Anterior cingulate cortex (tissue), 58 donors: ENCODE measurements at regions not wholly inside any gene's neighbourhood (a gene's known extent, or its start where the extent isn't known, plus 50 kb on each side); places are given as distances from the start of the nearest gene placed in this dataset.
A peak's percentile ranks its signal among the peaks of the same experiment; 100 is the strongest.

Source experiments
- DNase-seq, 58 donors: peaks; one replicate each; lab custom pipeline; 2025; lab: John Stamatoyannopoulos, UW

DNA sequence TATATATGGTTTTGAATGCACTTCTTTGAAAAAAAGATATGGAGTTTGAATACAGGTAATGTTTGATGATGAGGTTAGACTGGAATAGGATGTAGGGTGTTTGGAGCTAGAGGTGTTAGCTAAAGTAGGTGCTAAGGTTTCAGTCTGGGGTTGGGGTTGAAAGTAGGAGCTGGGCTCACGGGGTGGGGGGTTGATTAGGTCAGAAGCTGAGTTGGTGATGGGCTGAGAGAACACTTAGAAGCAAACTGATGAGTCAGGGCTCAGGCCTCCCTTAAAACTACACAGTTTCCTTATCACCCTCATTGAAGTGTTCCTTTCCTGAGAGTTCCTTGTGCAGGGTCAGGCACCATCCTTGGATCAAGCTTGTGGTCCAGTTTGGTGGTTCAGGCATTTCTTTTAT, 308.8 kb upstream of the ADAMTS16 start:
- DNase-seq = no peak

DNA sequence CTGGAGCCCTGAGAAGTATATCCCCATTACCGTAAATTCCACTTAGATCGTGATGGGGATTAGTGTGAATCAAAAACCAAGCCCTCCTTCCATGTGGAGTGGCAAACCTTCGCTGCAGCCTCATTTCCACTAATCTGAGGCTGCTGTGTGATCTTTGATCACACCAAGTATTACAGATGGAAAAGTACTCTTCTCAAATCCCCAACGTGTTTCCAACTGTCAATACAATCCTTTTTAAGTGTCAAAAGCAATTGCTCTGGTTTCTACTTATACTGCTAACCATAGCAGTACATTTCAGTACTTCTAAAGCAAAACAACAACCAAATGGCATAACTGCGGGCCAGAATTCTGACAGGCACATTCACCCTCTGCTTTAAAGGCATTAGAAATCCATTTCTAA, 307.7 kb upstream of the ADAMTS16 start:
- DNase-seq = no peak

DNA sequence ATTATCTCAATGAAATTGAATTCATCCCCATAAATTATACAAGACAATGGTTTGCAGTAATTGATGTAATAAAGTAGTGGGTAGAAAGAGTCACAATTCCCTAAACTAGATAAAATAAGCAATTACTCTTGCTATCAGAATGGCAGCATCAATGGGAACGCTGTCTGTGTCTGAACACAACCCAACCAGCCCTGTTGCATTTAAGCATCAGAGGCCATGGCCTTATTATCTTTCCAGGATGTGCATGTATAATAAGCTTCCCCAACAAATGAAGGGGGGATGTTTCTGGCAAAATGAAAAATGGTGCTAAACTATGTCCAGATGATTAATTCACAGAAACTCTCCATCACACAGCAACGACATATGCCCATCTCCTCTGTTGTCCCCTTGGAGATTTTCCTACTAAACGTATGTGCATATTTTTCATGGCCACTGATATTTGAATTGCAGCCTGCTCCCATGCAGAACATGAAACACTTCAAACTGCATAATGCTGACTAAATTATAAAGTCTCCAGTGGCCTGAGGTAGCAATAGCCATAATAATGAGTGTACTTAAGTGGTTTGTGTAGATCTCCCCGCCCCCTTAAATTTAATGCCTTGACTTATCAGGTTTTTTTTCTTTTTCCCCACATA, 306.9 kb upstream of the ADAMTS16 start:
- no peak for DNase-seq

DNA sequence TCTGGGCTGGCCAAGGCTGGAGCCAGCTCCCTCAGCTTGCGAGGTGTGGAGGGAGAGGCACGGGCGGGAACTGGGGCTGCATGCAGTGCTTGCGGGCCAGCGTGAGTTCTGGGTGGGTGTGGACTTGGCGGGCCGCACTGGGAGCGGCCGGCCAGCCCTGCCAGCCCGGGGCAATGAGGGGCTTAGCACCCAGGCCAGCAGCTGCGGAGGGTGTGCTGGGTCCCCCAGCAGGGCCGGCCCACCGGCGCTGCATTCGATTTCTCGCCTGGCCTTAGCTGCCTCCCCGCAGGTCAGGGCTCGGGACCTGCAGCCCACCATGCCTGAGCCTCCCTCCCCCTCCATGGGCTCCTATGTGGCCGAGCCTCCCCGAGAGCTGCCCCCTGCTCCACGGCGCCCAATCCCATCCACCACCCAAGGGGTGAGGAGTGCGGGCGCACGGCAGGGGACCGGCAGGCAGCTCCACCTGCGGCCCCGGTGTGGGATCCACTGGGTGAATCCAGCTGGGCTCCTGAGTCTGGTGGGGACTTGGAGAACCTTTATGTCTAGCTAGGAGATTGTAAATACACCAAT, 302.6 kb upstream of the ADAMTS16 start:
- no peak for DNase-seq

DNA sequence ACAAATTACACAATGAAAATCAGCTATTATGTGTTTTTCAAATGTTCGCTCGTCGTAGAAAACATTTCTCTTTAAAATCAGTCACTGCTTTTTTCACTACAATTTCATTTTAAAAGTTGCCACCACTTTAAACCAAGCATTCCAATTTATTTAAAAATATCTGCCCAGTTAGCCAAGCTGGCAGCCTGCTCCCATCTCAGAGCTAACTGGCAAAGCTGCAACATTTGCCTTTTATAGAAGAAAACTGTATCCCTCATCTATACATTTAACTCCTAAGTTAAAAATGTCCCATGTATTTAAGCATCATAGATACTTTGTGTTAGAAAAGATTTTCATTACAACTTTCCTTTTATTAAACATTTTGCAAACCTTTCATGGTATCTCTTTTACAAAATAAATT, 294.9 kb upstream of the ADAMTS16 start:
- DNase-seq = no peak

DNA sequence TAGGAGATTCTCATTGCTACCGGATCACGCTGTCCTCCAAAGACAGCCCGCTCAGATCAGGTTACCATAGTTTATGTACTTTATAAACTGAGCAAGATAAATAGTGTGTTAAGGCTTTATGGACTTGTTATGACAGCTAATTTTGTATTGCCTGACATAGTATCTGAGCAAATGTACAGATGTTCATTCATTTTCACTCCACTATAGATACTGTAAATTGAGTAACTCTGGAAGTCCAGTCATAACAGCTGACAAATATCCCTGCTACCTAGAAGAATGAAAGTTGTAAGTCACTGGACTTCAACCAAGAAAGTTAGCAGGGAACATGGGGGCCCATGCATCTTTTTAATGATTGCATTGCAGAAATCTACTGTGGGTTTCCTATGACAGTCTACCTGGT, 292.4 kb upstream of the ADAMTS16 start:
- DNase-seq = no peak

DNA sequence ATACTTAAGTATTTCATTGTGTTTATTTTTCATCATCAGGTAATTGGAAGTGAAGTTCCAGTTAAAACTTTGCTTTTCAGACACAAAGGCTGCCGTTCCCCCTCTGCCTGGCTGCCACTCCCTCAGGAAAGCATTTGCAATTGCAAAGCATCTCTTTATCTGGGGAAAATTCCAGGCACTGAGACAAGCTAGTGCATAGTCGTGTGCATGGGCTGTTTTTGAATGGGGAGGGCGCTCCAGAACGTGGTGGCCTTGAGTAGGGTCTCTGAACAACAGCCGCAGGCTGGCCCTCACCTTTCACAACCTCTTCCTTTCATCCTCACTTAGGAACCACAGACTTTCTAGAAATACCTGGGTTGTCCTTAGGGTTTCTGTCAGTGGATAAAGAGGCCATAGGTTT, 285.1 kb upstream of the ADAMTS16 start:
- DNase-seq = no peak

DNA sequence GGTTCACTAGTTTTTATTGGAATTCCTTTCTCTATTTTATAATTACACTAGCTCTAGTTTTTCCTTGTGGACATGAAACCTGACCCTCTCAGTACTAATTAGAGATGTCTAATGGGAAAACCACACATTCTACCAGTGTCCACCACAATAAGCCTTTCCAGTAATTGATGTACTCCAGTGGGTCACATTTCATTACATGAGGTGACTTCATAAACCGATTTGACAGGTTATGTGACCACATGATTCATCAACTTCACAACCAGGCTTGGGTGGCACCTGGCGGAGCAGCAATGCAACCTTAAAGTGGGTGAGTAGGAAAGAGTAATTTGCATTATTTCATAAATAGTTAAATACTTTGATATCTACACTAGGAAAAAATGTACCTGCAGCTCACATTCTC, 284.2 kb upstream of the ADAMTS16 start:
- no peak for DNase-seq

DNA sequence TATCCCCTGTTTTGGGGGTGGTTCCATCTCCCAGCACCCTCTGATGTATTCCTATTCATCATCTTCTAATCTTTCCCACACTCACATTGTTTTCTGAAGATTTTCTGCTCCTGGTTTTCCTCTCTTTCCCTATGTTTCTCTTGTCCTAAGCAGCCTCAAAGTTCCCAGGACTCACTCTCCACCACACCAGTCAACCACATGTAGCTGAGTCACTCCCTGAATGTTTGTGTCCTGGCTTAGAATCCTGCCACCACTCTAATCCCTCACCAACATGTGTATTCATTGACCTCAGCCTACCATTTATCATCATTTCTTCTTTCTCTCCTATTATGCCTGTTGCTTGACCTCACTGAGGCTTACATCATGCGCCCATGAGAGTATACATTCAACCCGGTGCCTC, 282.4 kb upstream of the ADAMTS16 start:
- DNase-seq = no peak

DNA sequence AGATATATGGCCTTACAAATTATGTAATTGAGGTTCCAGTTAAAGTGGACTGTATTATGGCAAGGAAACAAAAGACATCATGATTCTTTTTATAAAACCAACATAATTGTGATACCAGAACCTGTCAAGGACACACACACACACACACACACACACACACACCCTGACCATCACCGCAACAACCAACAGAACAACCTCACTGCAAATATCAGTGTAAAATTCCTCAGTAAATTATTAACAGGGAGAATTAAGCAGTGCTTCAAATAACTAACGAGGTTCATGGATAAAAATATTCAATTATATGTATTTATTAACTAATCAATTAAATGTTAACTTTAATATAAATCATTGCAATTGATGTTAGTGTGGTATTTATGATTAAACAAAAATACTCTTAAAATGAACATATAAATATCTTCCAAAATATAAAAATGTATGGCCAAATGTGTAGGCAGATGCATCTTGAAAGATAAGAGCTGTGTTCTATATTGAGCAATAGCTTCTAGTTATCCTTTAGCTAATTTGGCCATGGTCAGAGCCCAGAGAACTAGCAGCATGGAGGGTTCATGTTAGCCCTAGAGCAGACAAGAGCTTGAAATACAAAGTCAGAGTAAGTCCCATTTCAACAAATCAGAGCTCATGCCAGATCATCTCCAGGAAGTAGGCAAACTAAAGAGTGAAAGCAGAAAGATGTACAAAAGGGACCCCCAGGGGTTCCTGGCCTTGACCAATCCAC, 280.5 kb upstream of the ADAMTS16 start:
- DNase-seq = no peak

DNA sequence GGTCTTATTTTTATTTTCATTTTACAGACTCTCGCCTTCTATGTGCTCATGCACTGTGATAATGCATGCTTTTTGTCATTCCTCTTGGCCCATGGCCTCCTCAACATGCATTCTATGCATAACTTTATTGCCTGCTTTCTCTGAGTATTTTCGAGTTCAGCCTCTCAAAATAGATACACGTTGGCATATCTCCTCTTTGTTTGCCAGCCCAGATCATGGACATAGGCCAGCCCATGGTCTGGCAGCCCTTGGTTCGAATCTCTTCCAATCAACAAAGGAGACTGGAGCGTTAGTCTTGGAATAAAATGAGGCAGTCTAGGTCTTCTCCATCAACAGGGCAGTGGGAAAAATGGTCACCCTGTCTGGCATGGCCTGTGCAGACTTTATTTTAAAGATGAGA, 279.5 kb upstream of the ADAMTS16 start:
- DNase-seq = no peak

DNA sequence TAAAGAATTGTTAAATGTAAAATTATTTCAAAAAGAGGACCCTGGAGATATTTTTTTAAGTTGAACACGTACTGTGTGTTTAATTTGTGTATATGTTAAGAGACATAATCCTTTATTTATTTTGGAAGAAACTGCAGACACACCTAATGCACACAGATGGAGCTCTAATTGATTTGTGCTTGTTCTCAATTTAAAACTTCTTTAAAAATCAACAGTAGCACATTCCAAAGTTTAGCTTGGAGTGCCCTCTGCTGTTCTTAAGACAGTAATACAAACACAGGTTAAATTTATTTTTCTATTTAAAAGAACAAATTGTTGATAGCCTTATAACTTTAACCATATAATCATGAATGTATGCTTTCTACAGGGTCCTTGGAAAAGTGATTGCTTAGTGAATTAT, 277.6 kb upstream of the ADAMTS16 start:
- no peak for DNase-seq

DNA sequence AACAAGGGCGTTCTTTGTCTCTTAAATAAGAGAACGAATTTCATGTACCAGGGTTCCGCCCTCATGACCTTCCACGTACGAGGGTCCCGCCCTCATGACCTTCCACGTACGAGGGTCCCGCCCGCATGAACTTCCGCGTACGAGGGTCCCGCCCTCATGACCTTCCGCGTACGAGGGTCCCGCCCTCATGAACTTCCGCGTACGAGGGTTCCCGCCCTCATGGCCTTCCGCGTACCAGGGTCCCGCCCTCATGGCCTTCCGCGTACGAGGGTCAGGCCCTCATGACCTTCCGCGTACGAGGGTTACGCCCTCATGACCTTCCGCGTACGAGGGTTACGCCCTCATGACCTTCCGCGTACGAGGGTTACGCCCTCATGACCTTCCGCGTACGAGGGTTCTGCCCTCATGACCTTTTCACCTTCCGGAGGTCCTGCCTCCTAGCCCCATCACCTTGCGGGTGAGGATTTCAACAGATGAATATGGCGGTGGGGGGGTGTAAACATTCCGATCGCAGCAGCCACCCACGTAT, 273.9 kb upstream of the ADAMTS16 start:
- no peak for DNase-seq

DNA sequence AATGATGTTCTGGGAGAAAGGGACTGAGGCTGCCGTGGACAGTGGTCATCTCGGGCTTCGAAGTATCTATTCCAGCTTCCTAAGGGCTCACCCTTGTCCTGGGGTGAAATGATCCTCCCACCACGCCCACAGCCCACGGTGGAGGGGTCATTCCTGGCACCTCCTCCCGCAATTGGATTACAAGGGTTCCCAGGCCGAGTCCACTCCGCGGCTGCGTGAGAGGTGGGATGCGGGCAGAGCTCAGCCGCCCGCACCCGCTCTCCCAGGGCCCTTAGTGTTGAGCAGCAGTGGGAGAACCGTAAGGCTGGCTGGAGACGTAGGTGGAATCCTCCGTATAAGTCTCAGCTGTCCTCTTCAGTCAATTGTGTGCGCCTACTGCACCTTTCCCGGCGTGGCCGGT, 273.3 kb upstream of the ADAMTS16 start:
- DNase-seq = no peak

DNA sequence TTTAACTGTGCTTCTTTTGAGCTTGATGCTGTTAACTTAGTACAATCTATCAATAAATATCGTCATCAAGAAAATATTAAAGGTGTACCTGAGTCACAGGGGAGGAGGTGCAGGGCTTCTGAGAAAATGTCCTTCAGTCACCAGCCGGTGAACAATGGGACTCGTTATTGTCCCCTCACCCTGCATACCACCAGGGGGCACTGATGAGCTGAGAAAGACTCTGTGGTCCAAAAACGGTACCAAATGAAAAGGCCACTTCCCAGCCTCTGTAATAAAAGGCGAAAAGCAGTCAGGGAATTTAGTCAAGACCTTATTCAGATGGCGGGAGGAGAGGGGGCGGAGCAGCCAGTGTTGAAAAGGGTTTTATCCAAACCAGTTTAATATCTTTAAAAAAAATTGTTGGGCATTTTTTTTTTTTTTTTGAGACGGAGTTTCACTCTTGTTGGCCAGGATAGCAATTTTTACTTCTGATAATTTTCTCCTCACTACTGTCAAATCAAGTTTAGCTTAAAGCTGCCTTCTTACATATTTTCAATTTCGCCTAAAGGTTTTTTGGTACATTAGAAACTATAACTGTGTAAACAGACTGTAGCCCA, 271.9 kb upstream of the ADAMTS16 start:
- peak in 41 of 58 donors; percentile 4 to 78 (median 27) for DNase-seq

DNA sequence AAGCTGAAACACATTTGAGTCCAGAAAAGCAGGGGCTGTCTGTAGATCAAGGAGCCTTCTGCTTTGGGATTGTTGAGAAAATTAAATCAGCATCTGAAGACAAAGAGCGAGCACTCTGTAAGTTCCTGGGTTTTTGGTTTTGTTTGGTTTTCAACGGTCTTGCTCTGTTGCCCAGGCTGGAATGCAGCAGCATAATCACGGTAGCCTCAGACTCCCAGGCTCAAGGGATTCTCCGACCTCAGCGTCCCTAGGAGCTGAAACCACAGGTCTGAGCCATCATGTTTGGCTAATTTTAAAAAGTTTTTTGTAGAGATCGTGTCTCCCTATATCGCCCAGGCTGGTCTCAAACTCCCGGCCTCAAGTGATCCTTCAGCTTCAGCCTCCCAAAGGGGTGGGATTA, 266.5 kb upstream of the ADAMTS16 start:
- no peak for DNase-seq

DNA sequence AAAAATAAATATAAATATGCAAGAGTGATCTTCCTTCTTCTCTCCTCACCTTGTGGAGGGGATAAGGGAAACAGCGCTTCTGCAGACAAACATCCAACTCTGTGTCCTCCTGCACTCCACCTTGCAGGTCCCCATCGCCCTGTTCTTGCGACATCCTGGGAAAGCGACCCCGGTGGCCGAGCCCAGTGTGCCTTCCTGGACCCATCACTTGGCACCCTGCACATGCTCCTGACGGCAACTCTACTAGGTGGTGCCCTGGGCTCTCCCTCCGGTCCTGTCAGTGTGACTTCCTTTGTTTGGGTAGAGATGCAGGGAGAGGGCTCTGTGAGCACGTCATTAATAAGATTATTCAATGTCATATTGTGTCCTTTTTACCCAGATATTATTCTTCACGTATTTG, 266.0 kb upstream of the ADAMTS16 start:
- no peak for DNase-seq

DNA sequence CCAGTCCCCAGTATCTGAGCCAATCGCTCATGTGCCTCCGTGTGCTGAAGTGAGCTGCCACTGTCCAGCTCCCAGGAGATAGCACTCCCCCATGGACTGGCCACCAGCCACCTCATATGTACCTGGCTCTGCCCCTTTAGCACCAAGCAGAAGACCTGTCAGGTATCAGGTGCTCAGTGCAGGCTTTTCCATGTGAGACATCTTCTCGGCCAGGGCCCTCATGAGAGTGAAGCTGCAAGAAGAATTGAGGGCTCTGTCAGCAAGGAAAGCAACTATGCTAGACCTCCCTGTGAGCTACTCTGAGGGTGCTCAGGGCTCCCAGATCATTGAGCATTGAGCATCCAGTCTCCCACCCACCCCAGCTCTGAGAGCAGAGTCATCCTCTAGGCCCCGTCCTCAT, 264.2 kb upstream of the ADAMTS16 start:
- DNase-seq = no peak

DNA sequence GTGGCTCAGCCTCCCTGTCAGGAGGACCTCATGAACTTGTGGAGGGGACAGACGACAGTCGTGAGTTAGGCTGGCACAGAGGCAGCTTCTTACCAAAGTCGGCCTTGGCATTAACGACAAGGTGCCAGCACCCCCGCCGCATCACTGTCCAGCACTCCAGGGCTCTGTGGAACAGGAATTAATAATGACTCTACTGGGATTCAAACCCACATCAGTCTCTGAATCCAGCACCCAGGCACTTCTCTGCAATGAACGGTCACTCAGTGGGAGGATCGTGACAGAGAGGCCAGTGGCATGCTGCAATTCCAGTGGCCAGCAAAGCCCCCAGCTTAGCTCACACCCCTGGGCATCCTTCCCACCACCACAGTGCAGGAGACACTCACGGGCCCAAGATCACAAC, 263.3 kb upstream of the ADAMTS16 start:
- no peak for DNase-seq

DNA sequence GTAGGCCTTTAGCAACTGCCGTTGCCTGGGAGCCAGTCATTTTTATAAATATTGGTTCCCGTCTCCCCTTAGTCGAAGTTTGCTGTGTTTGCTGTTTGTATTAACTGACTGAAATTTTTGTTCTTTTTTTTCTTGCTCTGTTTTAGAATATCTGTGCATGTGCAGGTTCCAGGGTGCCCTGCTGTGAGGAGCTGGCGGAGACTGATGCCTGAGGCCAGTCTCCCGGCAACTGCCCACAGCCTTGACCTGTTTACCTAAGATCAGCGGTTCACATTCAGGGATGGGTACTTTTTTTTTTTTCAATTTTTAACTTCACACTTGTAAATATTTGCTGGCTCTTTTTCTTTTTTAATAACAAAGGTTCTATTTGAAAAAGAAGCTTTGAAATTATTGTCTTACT, 262.6 kb upstream of the ADAMTS16 start:
- DNase-seq = peak in 1 of 58 donors; percentile 10

DNA sequence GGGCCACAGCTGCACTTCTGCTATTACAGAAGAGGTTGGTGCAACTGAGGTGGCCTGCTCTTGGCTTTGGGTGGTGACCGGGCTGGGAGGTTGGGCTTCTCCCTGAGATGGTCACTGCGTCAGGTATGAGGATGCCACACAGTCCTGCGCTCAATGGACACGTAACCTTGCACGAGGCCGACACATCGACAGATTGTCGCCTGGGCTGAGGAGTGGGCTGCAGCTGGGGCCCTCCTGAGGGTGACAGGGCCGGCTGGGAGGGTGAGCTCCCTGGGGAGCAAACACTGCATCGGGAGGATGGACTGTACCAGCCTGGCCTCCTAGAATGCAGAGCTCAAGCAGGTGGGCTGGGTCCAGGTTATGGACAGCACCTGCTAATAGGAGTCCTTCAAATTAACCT, 261.1 kb upstream of the ADAMTS16 start:
- no peak for DNase-seq
